ENCODE measurements at regions not wholly inside any gene's neighbourhood (a gene's known extent, or its start where the extent isn't known, plus 50 kb on each side); places are given as distances from the start of the nearest gene placed in this dataset.

GRCh38 chr4:155522201-155522600 lies 144.4 kb upstream of the GUCY1A1 start:
- Histone ChIP-seq H3K27me3 (no peaks in the 10 kb centered on the region), H3K36me3 (replicated peaks in 1 of 2; ENCODE audit: insufficient read depth in 1 of 2, low read depth in 2 of 2) (no peaks in the 10 kb centered on the region), H3K27ac (no peak overlapping the region), H3K9me3 (no peaks in the 10 kb centered on the region), H3K4me1 (peaks cover 8% of the 10 kb centered on the region), H3K4me3 (no peak overlapping the region)
- ATAC-seq (no peak), DNase-seq (no peak)
- WGBS, 2 donors: 70 to 74% methylated on average over 2 of the region's 2 CpGs
- no peak for TF ChIP-seq POLR2A (IDR thresholded peaks at IDR 0.05)
- TF ChIP-seq, protein P1, sequence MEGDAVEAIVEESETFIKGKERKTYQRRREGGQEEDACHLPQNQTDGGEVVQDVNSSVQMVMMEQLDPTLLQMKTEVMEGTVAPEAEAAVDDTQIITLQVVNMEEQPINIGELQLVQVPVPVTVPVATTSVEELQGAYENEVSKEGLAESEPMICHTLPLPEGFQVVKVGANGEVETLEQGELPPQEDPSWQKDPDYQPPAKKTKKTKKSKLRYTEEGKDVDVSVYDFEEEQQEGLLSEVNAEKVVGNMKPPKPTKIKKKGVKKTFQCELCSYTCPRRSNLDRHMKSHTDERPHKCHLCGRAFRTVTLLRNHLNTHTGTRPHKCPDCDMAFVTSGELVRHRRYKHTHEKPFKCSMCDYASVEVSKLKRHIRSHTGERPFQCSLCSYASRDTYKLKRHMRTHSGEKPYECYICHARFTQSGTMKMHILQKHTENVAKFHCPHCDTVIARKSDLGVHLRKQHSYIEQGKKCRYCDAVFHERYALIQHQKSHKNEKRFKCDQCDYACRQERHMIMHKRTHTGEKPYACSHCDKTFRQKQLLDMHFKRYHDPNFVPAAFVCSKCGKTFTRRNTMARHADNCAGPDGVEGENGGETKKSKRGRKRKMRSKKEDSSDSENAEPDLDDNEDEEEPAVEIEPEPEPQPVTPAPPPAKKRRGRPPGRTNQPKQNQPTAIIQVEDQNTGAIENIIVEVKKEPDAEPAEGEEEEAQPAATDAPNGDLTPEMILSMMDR (IDR thresholded peaks at IDR 0.05): no peak
- intact Hi-C loops (cut with DNase I): no loop called here

DNA sequence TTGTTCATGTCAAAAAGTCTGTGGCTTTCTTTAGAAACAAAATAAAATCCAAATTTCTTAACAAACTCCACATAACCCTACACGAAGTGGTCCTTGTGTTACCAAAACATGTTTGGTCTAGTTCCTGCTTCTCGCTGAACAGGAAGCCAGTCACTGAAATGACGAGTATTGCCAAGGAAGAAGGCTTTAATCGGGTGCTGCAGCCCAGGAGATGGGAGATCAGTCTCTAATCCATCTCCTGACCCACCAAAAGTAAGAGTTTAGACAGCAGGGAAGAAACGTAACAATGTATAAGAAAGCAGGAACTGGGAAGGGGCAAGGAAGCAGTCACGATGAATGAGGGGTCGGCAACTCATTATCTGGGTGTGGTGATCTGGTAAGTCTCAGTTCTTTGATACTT lies 144.6 kb upstream of the MAP9 start:
- TF ChIP-seq, protein P1 (IDR thresholded peaks at IDR 0.05): no peak
- no peak for TF ChIP-seq POLR2A (IDR thresholded peaks at IDR 0.05)
- no peak for ATAC-seq
- Histone ChIP-seq H3K4me3 (no peak overlapping the region), H3K4me1 (peaks cover 8% of the 10 kb centered on the region), H3K27ac (no peak overlapping the region), H3K9me3 (no peaks in the 10 kb centered on the region), H3K36me3 (replicated peaks in 1 of 2; ENCODE audit: insufficient read depth in 1 of 2, low read depth in 2 of 2) (no peaks in the 10 kb centered on the region), H3K27me3 (no peaks in the 10 kb centered on the region)
- DNase-seq: no peak
- intact Hi-C loops (cut with DNase I): no loop called here
- 57 to 64% methylated on average over 7 of the region's 7 CpGs for WGBS, 2 donors

DNA sequence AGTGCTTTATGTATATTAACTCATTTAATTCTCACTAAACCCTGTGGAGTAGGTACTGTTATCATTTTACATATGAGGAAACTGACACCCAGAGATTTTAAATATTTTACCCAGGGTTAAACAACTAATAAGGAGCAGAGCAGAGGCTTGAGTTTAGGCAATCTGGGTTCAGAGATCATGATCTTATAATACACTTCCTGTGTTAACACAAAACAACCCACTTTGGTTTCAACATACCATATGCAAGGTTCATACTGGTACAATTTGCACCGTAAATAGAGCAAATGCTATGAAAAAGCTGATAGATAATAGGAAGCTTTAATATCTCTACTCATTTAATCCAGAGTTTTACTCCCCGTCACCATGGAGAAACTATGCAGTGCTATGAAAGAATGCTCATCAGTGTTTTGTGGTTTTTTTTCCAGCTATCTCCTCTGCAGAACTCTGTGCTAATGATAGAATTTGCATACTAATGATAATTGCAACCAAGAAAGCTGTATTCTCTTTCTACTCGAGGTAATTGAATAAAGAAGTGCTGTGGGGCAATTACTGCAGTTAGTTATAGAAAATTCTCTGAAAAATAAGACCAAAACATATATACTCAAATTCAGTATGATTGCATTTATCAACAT lies 138.8 kb upstream of the MAP9 start:
- Histone ChIP-seq H3K9me3 (no peaks in the 10 kb centered on the region), H3K36me3 (replicated peaks in 1 of 2; ENCODE audit: insufficient read depth in 1 of 2, low read depth in 2 of 2) (no peaks in the 10 kb centered on the region), H3K4me1 (no peaks in the 10 kb centered on the region), H3K27ac (no peak overlapping the region), H3K4me3 (no peak overlapping the region), H3K27me3 (no peaks in the 10 kb centered on the region)
- no peak for TF ChIP-seq POLR2A (IDR thresholded peaks at IDR 0.05)
- TF ChIP-seq, protein P1 (IDR thresholded peaks at IDR 0.05): no peak
- intact Hi-C loops (cut with DNase I): no loop called here
- DNase-seq (no peak), ATAC-seq (no peak)
- WGBS, 2 donors: 62% methylated on average over 3 of the region's 3 CpGs

- H3K36me3 ChIP-seq (replicated peaks in 1 of 2; ENCODE audit: insufficient read depth in 1 of 2, low read depth in 2 of 2): no peaks in the 10 kb centered on the region
- H3K4me3 ChIP-seq: no peak overlapping the region
- WGBS, 2 donors: 66 to 80% methylated on average over 2 of the region's 2 CpGs
- TF ChIP-seq, protein P1 (IDR thresholded peaks at IDR 0.05): no peak
- no peak for TF ChIP-seq POLR2A (IDR thresholded peaks at IDR 0.05)
- H3K27me3 ChIP-seq: no peaks in the 10 kb centered on the region
- ATAC-seq: no peak
- no peaks in the 10 kb centered on the region for H3K9me3 ChIP-seq
- no peaks in the 10 kb centered on the region for H3K4me1 ChIP-seq
- H3K27ac ChIP-seq: no peak overlapping the region
- intact Hi-C loops (cut with DNase I): no loop called here
- no peak for DNase-seq
These were observed 137.9 kb upstream of the MAP9 start for GRCh38 chr4:155514628-155515027.

DNA sequence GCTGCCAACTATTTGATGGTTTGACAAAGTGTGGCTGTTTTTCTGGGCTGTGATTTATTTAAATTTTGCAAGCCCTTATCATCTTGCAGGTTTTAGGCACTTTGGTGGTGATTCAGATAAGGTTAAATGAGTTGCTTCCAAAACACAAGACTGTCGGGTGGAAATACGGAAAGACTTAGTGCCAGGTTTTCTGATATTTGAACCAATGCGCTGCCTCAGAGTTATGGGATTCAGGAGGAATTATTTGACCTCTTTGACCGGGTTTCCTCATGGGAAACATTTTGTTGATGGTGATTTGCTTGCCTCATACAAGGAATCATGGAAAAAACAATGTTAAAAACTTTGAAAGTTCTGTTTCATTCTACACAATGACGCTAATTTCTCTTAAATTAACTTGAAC lies 136.1 kb upstream of the MAP9 start:
- Histone ChIP-seq H3K27ac (no peak overlapping the region), H3K9me3 (no peaks in the 10 kb centered on the region), H3K4me3 (no peak overlapping the region), H3K4me1 (no peaks in the 10 kb centered on the region), H3K36me3 (replicated peaks in 1 of 2; ENCODE audit: insufficient read depth in 1 of 2, low read depth in 2 of 2) (no peaks in the 10 kb centered on the region), H3K27me3 (no peaks in the 10 kb centered on the region)
- WGBS, 2 donors: 56 to 63% methylated on average over 5 of the region's 5 CpGs
- TF ChIP-seq, protein P1 (IDR thresholded peaks at IDR 0.05): no peak
- TF ChIP-seq POLR2A (IDR thresholded peaks at IDR 0.05): no peak
- intact Hi-C loops (cut with DNase I): no loop called here
- DNase-seq (peak in 1 of 4 donors; percentile 6), ATAC-seq (peak; percentile 27)
